ENCODE measurements at regions not wholly inside any gene's neighbourhood (a gene's known extent, or its start where the extent isn't known, plus 50 kb on each side); places are given as distances from the start of the nearest gene placed in this dataset.
A peak's percentile ranks its signal among the peaks of the same experiment; 100 is the strongest.

- ChIA-PET POLR2A (no interaction called here), CTCF (no interaction called here)
- TF ChIP-seq, protein P1, sequence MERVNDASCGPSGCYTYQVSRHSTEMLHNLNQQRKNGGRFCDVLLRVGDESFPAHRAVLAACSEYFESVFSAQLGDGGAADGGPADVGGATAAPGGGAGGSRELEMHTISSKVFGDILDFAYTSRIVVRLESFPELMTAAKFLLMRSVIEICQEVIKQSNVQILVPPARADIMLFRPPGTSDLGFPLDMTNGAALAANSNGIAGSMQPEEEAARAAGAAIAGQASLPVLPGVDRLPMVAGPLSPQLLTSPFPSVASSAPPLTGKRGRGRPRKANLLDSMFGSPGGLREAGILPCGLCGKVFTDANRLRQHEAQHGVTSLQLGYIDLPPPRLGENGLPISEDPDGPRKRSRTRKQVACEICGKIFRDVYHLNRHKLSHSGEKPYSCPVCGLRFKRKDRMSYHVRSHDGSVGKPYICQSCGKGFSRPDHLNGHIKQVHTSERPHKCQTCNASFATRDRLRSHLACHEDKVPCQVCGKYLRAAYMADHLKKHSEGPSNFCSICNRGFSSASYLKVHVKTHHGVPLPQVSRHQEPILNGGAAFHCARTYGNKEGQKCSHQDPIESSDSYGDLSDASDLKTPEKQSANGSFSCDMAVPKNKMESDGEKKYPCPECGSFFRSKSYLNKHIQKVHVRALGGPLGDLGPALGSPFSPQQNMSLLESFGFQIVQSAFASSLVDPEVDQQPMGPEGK (tag by site-specific recombination; IDR thresholded peaks at IDR 0.05): no peak
- no peak for TF ChIP-seq ZNF768 (tag by site-specific recombination; IDR thresholded peaks at IDR 0.05)
- TF ChIP-seq ZNF157 (tag by site-specific recombination; IDR thresholded peaks at IDR 0.05): no peak
- no peak for TF ChIP-seq ZNF266 (tag by site-specific recombination; IDR thresholded peaks at IDR 0.05; ENCODE audit: low read depth)
- TF ChIP-seq ZNF514 (tag by site-specific recombination; IDR thresholded peaks at IDR 0.05): no peak
- no peak for TF ChIP-seq ZNF707 (tag by site-specific recombination; IDR thresholded peaks at IDR 0.05)
- Histone ChIP-seq H3K4me1 (ENCODE audit: control insufficient read depth, insufficient read depth, low read length) (peaks cover 16% of the 10 kb centered on the region), H3K9me3 (ENCODE audit: control insufficient read depth, insufficient read depth, low read depth, low read length) (no peaks in the 10 kb centered on the region), H3K27ac (ENCODE audit: extremely low read depth, low read depth, low read length) (no peak overlapping the region), H3K4me3 (ENCODE audit: low read depth, low read length) (no peak overlapping the region), H3K36me3 (ENCODE audit: control insufficient read depth in 2 of 2, insufficient read depth in 1 of 2, low read length in 2 of 2) (no peaks in the 10 kb centered on the region)
These were observed 403.6 kb upstream of the CDIN1 start for GRCh38 chr15:36175741-36176291.

DNA sequence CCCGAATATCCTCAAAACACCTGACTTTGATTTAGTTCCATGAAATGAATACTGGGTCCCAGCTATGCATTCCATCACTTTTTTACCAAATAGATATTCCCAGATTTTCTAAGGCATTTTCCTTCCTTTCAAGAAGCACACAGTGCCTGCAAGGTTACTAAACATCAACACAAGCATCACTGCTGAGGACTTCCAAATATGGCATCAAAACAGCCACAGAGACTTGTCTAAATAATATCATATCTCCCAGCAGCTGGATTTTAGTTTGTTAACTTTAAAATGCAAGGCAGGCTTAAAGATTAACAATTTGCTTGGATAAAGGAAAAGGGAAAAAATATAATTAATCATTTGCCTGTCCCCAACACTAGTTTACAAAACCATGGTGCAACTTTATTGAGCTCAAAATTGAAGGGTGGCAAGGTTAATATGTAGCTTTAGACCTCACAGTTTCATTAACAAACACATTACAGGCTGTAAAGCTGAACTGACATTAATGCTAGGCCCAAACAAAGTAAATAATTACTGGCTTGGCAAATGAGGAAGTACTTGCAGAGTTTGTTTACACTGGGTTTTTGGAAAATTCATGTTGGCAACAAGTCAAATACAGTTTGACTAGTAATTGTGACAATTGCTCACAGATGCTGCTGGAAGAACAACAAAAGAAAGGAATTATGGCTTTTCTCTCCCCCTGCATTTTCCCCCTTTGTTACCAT, 401.7 kb upstream of the CDIN1 start:
- Histone ChIP-seq H3K27ac (ENCODE audit: extremely low read depth, low read depth, low read length) (peak overlapping the region; percentile 37; the same call in 1 of the 2 replicates), H3K9me3 (ENCODE audit: control insufficient read depth, insufficient read depth, low read depth, low read length) (no peaks in the 10 kb centered on the region), H3K4me1 (ENCODE audit: control insufficient read depth, insufficient read depth, low read length) (peaks cover 16% of the 10 kb centered on the region), H3K4me3 (ENCODE audit: low read depth, low read length) (no peak overlapping the region), H3K36me3 (ENCODE audit: control insufficient read depth in 2 of 2, insufficient read depth in 1 of 2, low read length in 2 of 2) (no peaks in the 10 kb centered on the region)
- CTCF ChIA-PET: no interaction called here
- TF ChIP-seq WT1 (tag by site-specific recombination; IDR thresholded peaks at IDR 0.05) (peak; percentile 62), YY1 (tag by site-specific recombination; IDR thresholded peaks at IDR 0.05) (no peak), GLIS1 (tag by site-specific recombination; IDR thresholded peaks at IDR 0.05) (peak; percentile 24; the same call in 1 of the 2 replicates), ZNF157 (tag by site-specific recombination; IDR thresholded peaks at IDR 0.05) (no peak), ZNF292 (tag by site-specific recombination; IDR thresholded peaks at IDR 0.05; ENCODE audit: borderline replicate concordance, low read depth) (no peak), OSR2 (tag by site-specific recombination; IDR thresholded peaks at IDR 0.05) (peak; percentile 26; the same call in 1 of the 2 replicates), ZNF843 (tag by site-specific recombination; IDR thresholded peaks at IDR 0.05) (peak; percentile 45; the same call in 1 of the 2 replicates), PRDM6 (tag by site-specific recombination; IDR thresholded peaks at IDR 0.05) (peak; percentile 78), ZNF561 (tag by site-specific recombination; IDR thresholded peaks at IDR 0.05; ENCODE audit: borderline replicate concordance) (no peak), ZXDB (tag by site-specific recombination; IDR thresholded peaks at IDR 0.05) (0 out of 2 replicates have a peak, but pooled peaks have one; percentile 20), ZEB2 (tag by site-specific recombination; IDR thresholded peaks at IDR 0.05) (peak; percentile 25; the same call in 1 of the 2 replicates), SP7 (tag by site-specific recombination; IDR thresholded peaks at IDR 0.05) (peak; percentile 99), SCRT2 (tag by site-specific recombination; IDR thresholded peaks at IDR 0.05) (0 out of 2 replicates have a peak, but pooled peaks have one; percentile 10)
- TF ChIP-seq, protein P2, sequence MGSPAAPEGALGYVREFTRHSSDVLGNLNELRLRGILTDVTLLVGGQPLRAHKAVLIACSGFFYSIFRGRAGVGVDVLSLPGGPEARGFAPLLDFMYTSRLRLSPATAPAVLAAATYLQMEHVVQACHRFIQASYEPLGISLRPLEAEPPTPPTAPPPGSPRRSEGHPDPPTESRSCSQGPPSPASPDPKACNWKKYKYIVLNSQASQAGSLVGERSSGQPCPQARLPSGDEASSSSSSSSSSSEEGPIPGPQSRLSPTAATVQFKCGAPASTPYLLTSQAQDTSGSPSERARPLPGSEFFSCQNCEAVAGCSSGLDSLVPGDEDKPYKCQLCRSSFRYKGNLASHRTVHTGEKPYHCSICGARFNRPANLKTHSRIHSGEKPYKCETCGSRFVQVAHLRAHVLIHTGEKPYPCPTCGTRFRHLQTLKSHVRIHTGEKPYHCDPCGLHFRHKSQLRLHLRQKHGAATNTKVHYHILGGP (tag by site-specific recombination; IDR thresholded peaks at IDR 0.05): peak; percentile 46; the same call in 1 of the 2 replicates
- TF ChIP-seq, protein P3, sequence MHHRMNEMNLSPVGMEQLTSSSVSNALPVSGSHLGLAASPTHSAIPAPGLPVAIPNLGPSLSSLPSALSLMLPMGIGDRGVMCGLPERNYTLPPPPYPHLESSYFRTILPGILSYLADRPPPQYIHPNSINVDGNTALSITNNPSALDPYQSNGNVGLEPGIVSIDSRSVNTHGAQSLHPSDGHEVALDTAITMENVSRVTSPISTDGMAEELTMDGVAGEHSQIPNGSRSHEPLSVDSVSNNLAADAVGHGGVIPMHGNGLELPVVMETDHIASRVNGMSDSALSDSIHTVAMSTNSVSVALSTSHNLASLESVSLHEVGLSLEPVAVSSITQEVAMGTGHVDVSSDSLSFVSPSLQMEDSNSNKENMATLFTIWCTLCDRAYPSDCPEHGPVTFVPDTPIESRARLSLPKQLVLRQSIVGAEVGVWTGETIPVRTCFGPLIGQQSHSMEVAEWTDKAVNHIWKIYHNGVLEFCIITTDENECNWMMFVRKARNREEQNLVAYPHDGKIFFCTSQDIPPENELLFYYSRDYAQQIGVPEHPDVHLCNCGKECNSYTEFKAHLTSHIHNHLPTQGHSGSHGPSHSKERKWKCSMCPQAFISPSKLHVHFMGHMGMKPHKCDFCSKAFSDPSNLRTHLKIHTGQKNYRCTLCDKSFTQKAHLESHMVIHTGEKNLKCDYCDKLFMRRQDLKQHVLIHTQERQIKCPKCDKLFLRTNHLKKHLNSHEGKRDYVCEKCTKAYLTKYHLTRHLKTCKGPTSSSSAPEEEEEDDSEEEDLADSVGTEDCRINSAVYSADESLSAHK (tag by site-specific recombination; IDR thresholded peaks at IDR 0.05): peak; percentile 47; the same call in 1 of the 2 replicates
- POLR2A ChIA-PET: no interaction called here

Data from HEK293 (cell line).